HEK293 (cell line): ENCODE measurements at regions not wholly inside any gene's neighbourhood (a gene's known extent, or its start where the extent isn't known, plus 50 kb on each side); places are given as distances from the start of the nearest gene placed in this dataset.
A peak's percentile ranks its signal among the peaks of the same experiment; 100 is the strongest.

ENCODE experiments used
- CTCF ChIA-PET: fragments of 350-600 bp; formaldehyde crosslinking; extraction: SDS; loops from one replicate; lab custom pipeline; 2021; ENCODE audit warnings: antibody characterized with exemption; lab: Yijun Ruan, JAX
- POLR2A ChIA-PET: fragments of 300-600 bp; formaldehyde crosslinking; extraction: SDS; loops from one replicate; lab custom pipeline; 2020; ENCODE audit warnings: antibody characterized with exemption, inconsistent platforms; lab: Yijun Ruan, JAX
- H3K27ac ChIP-seq: fragments of 200-500 bp; sonication (Bioruptor generic); 2 replicates; pipeline ENCODE4 v1.5.1; 2014; ENCODE audit warnings: low read depth, low read length, control low read depth, inconsistent platforms; ENCODE audit errors: extremely low read depth
- H3K36me3 ChIP-seq, 2 experiments: fragments of 200-500 bp in 1 of 2; sonication (Bioruptor generic) in 1 of 2; 1 replicate in 1 of 2; 2 replicates in 1 of 2; pipeline ENCODE4 v1.5.1; 2014 to 2017; ENCODE audit warnings: inconsistent platforms in 2 of 2, low read length in 2 of 2; ENCODE audit not compliant: control insufficient read depth in 2 of 2, insufficient read depth in 1 of 2
- H3K4me1 ChIP-seq: fragments of 200-500 bp; sonication (Bioruptor generic); 2 replicates; pipeline ENCODE4 v1.5.1; 2014; ENCODE audit warnings: mild to moderate bottlenecking, low read length, inconsistent platforms; ENCODE audit not compliant: control insufficient read depth, insufficient read depth
- H3K4me3 ChIP-seq: 2 replicates; pipeline ENCODE4 v1.5.1; 2011; ENCODE audit warnings: low read depth, mild to moderate bottlenecking, control low read depth, low read length, moderate library complexity
- H3K9me3 ChIP-seq: fragments of 200-500 bp; sonication (Bioruptor generic); 2 replicates; pipeline ENCODE4 v1.5.1; 2014; ENCODE audit warnings: low read depth, low read length, inconsistent platforms; ENCODE audit not compliant: control insufficient read depth, insufficient read depth
- BCL11B ChIP-seq: fragments of 450-650 bp; formaldehyde crosslinking; IDR thresholded peaks from 2 replicates; pipeline ENCODE4 v1.5.1; 2016; ENCODE audit warnings: low read depth, missing biosample characterization, missing genetic modification characterization
- GLI4 ChIP-seq: fragments of 450-650 bp; formaldehyde crosslinking; IDR thresholded peaks from 2 replicates; pipeline ENCODE4 v1.5.1; 2016; ENCODE audit warnings: missing biosample characterization, missing genetic modification characterization
- GLIS1 ChIP-seq: fragments of 450-650 bp; formaldehyde crosslinking; IDR thresholded peaks from 2 replicates; pipeline ENCODE4 v1.5.1; 2016; ENCODE audit warnings: missing biosample characterization, missing genetic modification characterization
- HOXD13 ChIP-seq: sonication (generic); formaldehyde crosslinking; IDR thresholded peaks from 2 replicates; pipeline ENCODE4 v1.8.0; 2022; ENCODE audit warnings: missing genetic modification reagents, borderline replicate concordance
- KLF17 ChIP-seq: fragments of 450-650 bp; formaldehyde crosslinking; IDR thresholded peaks from 2 replicates; pipeline ENCODE4 v1.5.1; 2016; ENCODE audit warnings: missing biosample characterization, missing genetic modification characterization
- SETDB1 ChIP-seq: IDR thresholded peaks from one replicate; pipeline ENCODE4 v1.6.1; 2017; ENCODE audit warnings: mild to moderate bottlenecking, low read length, moderate library complexity, mixed read lengths; ENCODE audit not compliant: insufficient read length
- TCF7L2 ChIP-seq: IDR thresholded peaks from 2 replicates; pipeline ENCODE4 v1.6.1; 2011; ENCODE audit warnings: low read depth, mild to moderate bottlenecking, inconsistent platforms, low read length, moderate library complexity, borderline replicate concordance
- ZEB2 ChIP-seq: fragments of 450-650 bp; formaldehyde crosslinking; IDR thresholded peaks from 2 replicates; pipeline ENCODE4 v1.5.1; 2016; ENCODE audit warnings: missing biosample characterization, missing genetic modification characterization
- ZFP69B ChIP-seq: fragments of 450-650 bp; formaldehyde crosslinking; IDR thresholded peaks from 2 replicates; pipeline ENCODE4 v1.5.1; 2016; ENCODE audit warnings: missing biosample characterization, missing genetic modification characterization
- ZNF133 ChIP-seq: fragments of 450-650 bp; formaldehyde crosslinking; IDR thresholded peaks from 2 replicates; pipeline ENCODE4 v1.5.1; 2016; ENCODE audit warnings: missing biosample characterization, missing genetic modification characterization
- ZNF175 ChIP-seq: fragments of 450-650 bp; formaldehyde crosslinking; IDR thresholded peaks from 2 replicates; pipeline ENCODE4 v1.5.1; 2016; ENCODE audit warnings: missing biosample characterization, missing genetic modification characterization
- ZNF18 ChIP-seq: fragments of 450-650 bp; formaldehyde crosslinking; IDR thresholded peaks from 2 replicates; pipeline ENCODE4 v1.5.1; 2016; ENCODE audit warnings: missing biosample characterization, missing genetic modification characterization
- ZNF202 ChIP-seq: fragments of 450-650 bp; formaldehyde crosslinking; IDR thresholded peaks from 2 replicates; pipeline ENCODE4 v1.5.1; 2016; ENCODE audit warnings: missing biosample characterization, missing genetic modification characterization, borderline replicate concordance
- ZNF416 ChIP-seq: fragments of 450-650 bp; formaldehyde crosslinking; IDR thresholded peaks from 2 replicates; pipeline ENCODE4 v1.5.1; 2016; ENCODE audit warnings: missing biosample characterization, missing genetic modification characterization
- ZNF555 ChIP-seq: fragments of 450-650 bp; formaldehyde crosslinking; conservative IDR thresholded peaks from 2 replicates; pipeline ENCODE4 v1.5.1; 2017; ENCODE audit warnings: missing biosample characterization, mild to moderate bottlenecking, missing genetic modification characterization, inconsistent platforms
- ZNF585B ChIP-seq: fragments of 450-650 bp; formaldehyde crosslinking; IDR thresholded peaks from 2 replicates; pipeline ENCODE4 v1.5.1; 2016; ENCODE audit warnings: missing biosample characterization, missing genetic modification characterization
- ZNF664 ChIP-seq: fragments of 450-650 bp; formaldehyde crosslinking; IDR thresholded peaks from 2 replicates; pipeline ENCODE4 v1.5.1; 2016; ENCODE audit warnings: missing biosample characterization, missing genetic modification characterization
- ZNF707 ChIP-seq: fragments of 450-650 bp; formaldehyde crosslinking; IDR thresholded peaks from 2 replicates; pipeline ENCODE4 v1.5.1; 2016; ENCODE audit warnings: missing biosample characterization, missing genetic modification characterization
- ZNF768 ChIP-seq: fragments of 450-650 bp; formaldehyde crosslinking; IDR thresholded peaks from 2 replicates; pipeline ENCODE4 v1.5.1; 2018; ENCODE audit warnings: missing biosample characterization, mild to moderate bottlenecking, missing genetic modification characterization
- ZNF777 ChIP-seq: fragments of 450-650 bp; formaldehyde crosslinking; IDR thresholded peaks from 2 replicates; pipeline ENCODE4 v1.5.1; 2017; ENCODE audit warnings: missing biosample characterization, missing genetic modification characterization, borderline replicate concordance
- ZSCAN18 ChIP-seq: fragments of 450-650 bp; formaldehyde crosslinking; IDR thresholded peaks from 2 replicates; pipeline ENCODE4 v1.5.1; 2016; ENCODE audit warnings: missing biosample characterization, missing genetic modification characterization

GRCh38 chr4:3850128-3850527 lies 83.9 kb downstream of the ADRA2C start:
- Histone ChIP-seq H3K9me3 (no peaks in the 10 kb centered on the region), H3K36me3 (no peaks in the 10 kb centered on the region), H3K4me3 (no peak overlapping the region), H3K27ac (no peak overlapping the region), H3K4me1 (no peaks in the 10 kb centered on the region)
- TF ChIP-seq ZNF768 (tag by site-specific recombination) (no peak), SETDB1 (peak; percentile 20)
- ChIA-PET POLR2A (no interaction called here), CTCF (no interaction called here)

GRCh38 chr4:3851211-3851610 lies 85.0 kb downstream of the ADRA2C start:
- H3K27ac ChIP-seq, result no peak overlapping the region
- TF ChIP-seq ZNF202 (tag by site-specific recombination), result no peak
- no peak for TF ChIP-seq HOXD13 (CRISPR knock-in tag)
- TF ChIP-seq ZNF555 (tag by site-specific recombination), result no peak
- TF ChIP-seq ZNF133 (tag by site-specific recombination), result no peak
- TF ChIP-seq GLI4, result no peak
- TF ChIP-seq ZNF18 (tag by site-specific recombination), result no peak
- TF ChIP-seq ZNF416 (tag by site-specific recombination), result no peak
- no peak for TF ChIP-seq ZNF585B (tag by site-specific recombination)
- no peak for TF ChIP-seq ZSCAN18 (tag by site-specific recombination)
- no peak for TF ChIP-seq ZEB2
- TF ChIP-seq ZNF707 (tag by site-specific recombination), result no peak
- no peak for TF ChIP-seq ZNF664 (tag by site-specific recombination)
- TF ChIP-seq, all 188 proteins: peak for 0
- no peak overlapping the region for H3K4me3 ChIP-seq
- H3K4me1 ChIP-seq, result no peaks in the 10 kb centered on the region
- ChIA-PET CTCF (interaction anchor here (0.5 kb wide), 1 partner anchor 56 kb away, joined by 4 read pairs; no protein-coding TSS in a partner anchor), POLR2A (no interaction called here)
- no peaks in the 10 kb centered on the region for H3K36me3 ChIP-seq
- H3K9me3 ChIP-seq, result no peaks in the 10 kb centered on the region

- ChIA-PET CTCF (interaction anchor here (0.5 kb wide), 1 partner anchor 57 kb away, joined by 4 read pairs; no protein-coding TSS in a partner anchor), POLR2A (no interaction called here)
- no peaks in the 10 kb centered on the region for H3K4me1 ChIP-seq
These were observed 85.7 kb downstream of the ADRA2C start for GRCh38 chr4:3851881-3852280.

More at GRCh38 chr4:3851881-3852280, 85.7 kb downstream of the ADRA2C start:
- H3K36me3 ChIP-seq, result no peaks in the 10 kb centered on the region
- H3K9me3 ChIP-seq, result no peaks in the 10 kb centered on the region
- H3K27ac ChIP-seq, result no peak overlapping the region
- TF ChIP-seq BCL11B (tag by site-specific recombination) (no peak), ZNF175 (tag by site-specific recombination) (no peak), ZNF777 (tag by site-specific recombination) (no peak), GLIS1 (tag by site-specific recombination) (no peak), TCF7L2 (no peak), ZSCAN18 (tag by site-specific recombination) (no peak), ZFP69B (tag by site-specific recombination) (no peak), KLF17 (tag by site-specific recombination) (no peak)
- no peak overlapping the region for H3K4me3 ChIP-seq
